Transverse colon (tissue), 4 donors: ENCODE measurements at regions not wholly inside any gene's neighbourhood (a gene's known extent, or its start where the extent isn't known, plus 50 kb on each side); places are given as distances from the start of the nearest gene placed in this dataset.

Source experiments
- DNase-seq: peaks from one replicate; pipeline ENCODE4 v3.0.0-alpha.2; 2019
- H3K27ac ChIP-seq, 4 donors: fragments of 200-600 bp; sonication (generic); 2 replicates each; pipeline ENCODE4 v1.5.1; 2016 to 2018; ENCODE audit warnings: inconsistent platforms in 4 of 4
- H3K27me3 ChIP-seq: fragments of 200-600 bp; sonication (generic); 2 replicates; pipeline ENCODE4 v1.5.1; 2017; ENCODE audit warnings: inconsistent platforms
- H3K36me3 ChIP-seq, 4 donors: fragments of 200-600 bp; sonication (generic); 2 replicates each; pipeline ENCODE4 v1.5.1; 2017 to 2019; ENCODE audit warnings: inconsistent platforms in 4 of 4
- H3K4me1 ChIP-seq, 4 donors: fragments of 200-600 bp; sonication (generic); 2 replicates each; pipeline ENCODE4 v1.5.1; 2017 to 2020; ENCODE audit warnings: inconsistent platforms in 4 of 4
- H3K4me3 ChIP-seq, 4 donors: fragments of 200-600 bp; sonication (generic); 1 replicate in 1 of 4; 2 replicates in 3 of 4; pipeline versions ENCODE4 v1.5.1 to v1.6.1; 2017 to 2019; ENCODE audit warnings: inconsistent platforms in 4 of 4
- H3K9me3 ChIP-seq, 2 donors: fragments of 200-600 bp; sonication (generic); 2 replicates each; pipeline ENCODE4 v1.5.1; 2017 to 2019; ENCODE audit warnings: inconsistent platforms in 2 of 2
- EP300 ChIP-seq: sonication (generic); formaldehyde crosslinking; IDR thresholded peaks from one replicate; pipeline ENCODE4 v1.6.1; 2017; ENCODE audit warnings: antibody characterized with exemption, low read depth
- POLR2A ChIP-seq: fragments of 450-650 bp; IDR thresholded peaks from one replicate; pipeline ENCODE4 v1.6.1; 2016; ENCODE audit warnings: antibody characterized with exemption, mild to moderate bottlenecking, moderate library complexity
- POLR2AphosphoS5 ChIP-seq, 3 donors: sonication (generic); formaldehyde crosslinking; IDR thresholded peaks; one replicate each; pipeline ENCODE4 v1.6.1; 2016; ENCODE audit warnings: antibody characterized with exemption in 3 of 3
- WGBS, 2 donors: methylation state at CpG; one replicate each; pipeline ENCODE4 v1.1.5; 2018; ENCODE audit warnings: low coverage in 1 of 2; 5-methylcytosine and 5-hydroxymethylcytosine counted together
- in situ Hi-C, 4 donors: fragments of 200-750 bp; cut with MboI; loops; one replicate each; pipeline versions ENCODE4 v1.15.0 to v1.15.1; 2017; ENCODE audit warnings: low sequenced_read_pairs in 3 of 4, low pct_ligation_motif_present in 1 of 4, low pct_unique_long_range_greater_than_20kb in 1 of 4
- intact Hi-C: fragments of 100-400 bp; cut with DNase I; formaldehyde crosslinking; loops from one replicate; pipeline ENCODE4 v1.15.1; 2023; ENCODE audit warnings: low total_unique reads
- TF ChIP-seq, protein P1 (sequence below), 5 experiments: fragments of 200-600 bp in 3 of 5; fragments of 450-650 bp in 2 of 5; sonication (generic) in 3 of 5; IDR thresholded peaks; 1 replicate in 2 of 5; 2 replicates in 3 of 5; pipeline ENCODE4 v1.5.1; 2016 to 2017; ENCODE audit warnings: antibody characterized with exemption in 5 of 5, inconsistent platforms in 3 of 5, mild to moderate bottlenecking in 2 of 5, moderate library complexity in 1 of 5

DNA sequence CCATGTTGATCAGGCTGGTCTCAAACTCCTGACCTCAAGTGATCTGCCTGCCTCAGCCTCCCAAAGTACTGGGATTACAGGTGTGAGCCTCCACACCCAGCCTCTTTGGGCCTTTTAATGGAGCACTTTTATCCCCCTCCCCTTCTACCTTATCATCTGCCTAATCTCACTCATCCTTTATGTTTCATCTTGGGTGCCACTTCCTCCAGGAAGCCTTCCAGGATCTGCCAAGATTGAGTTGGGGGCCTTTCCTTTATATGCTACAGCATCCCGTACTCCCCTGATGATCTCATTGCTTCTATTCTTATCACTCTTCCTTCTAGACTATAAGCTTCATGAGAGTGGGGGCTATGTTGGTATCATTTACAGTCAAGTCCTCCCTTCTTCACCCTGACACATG lies 192.8 kb upstream of the WSCD1 start:
- DNase-seq = no peak
- Histone ChIP-seq H3K4me3 (no peak overlapping the region), H3K36me3 (no peaks in the 10 kb centered on the region), H3K27ac (no peak overlapping the region), H3K27me3 (no peaks in the 10 kb centered on the region), H3K9me3 (no peaks in the 10 kb centered on the region), H3K4me1 (no peaks in the 10 kb centered on the region)
- TF ChIP-seq EP300 (no peak), POLR2A (no peak), POLR2AphosphoS5 (IDR thresholded peaks at IDR 0.05) (no peak)
- TF ChIP-seq, protein P1, sequence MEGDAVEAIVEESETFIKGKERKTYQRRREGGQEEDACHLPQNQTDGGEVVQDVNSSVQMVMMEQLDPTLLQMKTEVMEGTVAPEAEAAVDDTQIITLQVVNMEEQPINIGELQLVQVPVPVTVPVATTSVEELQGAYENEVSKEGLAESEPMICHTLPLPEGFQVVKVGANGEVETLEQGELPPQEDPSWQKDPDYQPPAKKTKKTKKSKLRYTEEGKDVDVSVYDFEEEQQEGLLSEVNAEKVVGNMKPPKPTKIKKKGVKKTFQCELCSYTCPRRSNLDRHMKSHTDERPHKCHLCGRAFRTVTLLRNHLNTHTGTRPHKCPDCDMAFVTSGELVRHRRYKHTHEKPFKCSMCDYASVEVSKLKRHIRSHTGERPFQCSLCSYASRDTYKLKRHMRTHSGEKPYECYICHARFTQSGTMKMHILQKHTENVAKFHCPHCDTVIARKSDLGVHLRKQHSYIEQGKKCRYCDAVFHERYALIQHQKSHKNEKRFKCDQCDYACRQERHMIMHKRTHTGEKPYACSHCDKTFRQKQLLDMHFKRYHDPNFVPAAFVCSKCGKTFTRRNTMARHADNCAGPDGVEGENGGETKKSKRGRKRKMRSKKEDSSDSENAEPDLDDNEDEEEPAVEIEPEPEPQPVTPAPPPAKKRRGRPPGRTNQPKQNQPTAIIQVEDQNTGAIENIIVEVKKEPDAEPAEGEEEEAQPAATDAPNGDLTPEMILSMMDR (IDR thresholded peaks at IDR 0.05) = no peak
- in situ Hi-C loops = no loop called here
- WGBS, 2 donors = 43 to 83% methylated on average over 1 of the region's 1 CpG
- intact Hi-C loops = loop anchor here (2.0 kb wide), 1 partner anchor 43 kb away; no protein-coding TSS in a partner anchor

DNA sequence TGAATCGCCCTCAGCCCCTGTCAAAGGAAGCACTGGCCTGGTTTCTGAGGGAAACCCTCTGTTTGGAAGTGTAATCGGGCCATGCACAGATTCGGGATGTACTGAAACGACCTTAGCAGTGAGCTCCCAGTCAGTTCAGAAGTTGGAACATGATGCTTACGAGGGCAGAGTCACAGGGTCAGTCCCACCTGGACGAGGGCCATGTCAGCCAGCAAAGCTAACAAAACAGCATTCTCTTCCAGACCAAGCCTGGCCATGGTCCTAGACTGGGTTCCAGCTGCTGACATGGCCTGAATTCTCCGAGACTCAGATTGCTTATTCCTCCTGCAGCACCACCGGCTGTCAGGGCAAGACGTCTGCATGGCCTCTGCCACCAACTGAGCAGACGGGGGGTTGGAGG lies 192.2 kb upstream of the WSCD1 start:
- Histone ChIP-seq H3K4me3 (no peak overlapping the region), H3K27ac (no peak overlapping the region), H3K9me3 (no peaks in the 10 kb centered on the region), H3K27me3 (no peaks in the 10 kb centered on the region), H3K4me1 (no peaks in the 10 kb centered on the region), H3K36me3 (no peaks in the 10 kb centered on the region)
- DNase-seq = no peak
- in situ Hi-C loops = no loop called here
- TF ChIP-seq POLR2AphosphoS5 (IDR thresholded peaks at IDR 0.05) (no peak), EP300 (no peak), POLR2A (no peak)
- TF ChIP-seq, protein P1 (IDR thresholded peaks at IDR 0.05) = no peak
- WGBS, 2 donors = 59% methylated on average over 9 of the region's 10 CpGs; no CpG with 5 or more reads in 1 of the 2 donors
- intact Hi-C loops = loop anchor here (2.0 kb wide), 1 partner anchor 43 kb away; no protein-coding TSS in a partner anchor

DNA sequence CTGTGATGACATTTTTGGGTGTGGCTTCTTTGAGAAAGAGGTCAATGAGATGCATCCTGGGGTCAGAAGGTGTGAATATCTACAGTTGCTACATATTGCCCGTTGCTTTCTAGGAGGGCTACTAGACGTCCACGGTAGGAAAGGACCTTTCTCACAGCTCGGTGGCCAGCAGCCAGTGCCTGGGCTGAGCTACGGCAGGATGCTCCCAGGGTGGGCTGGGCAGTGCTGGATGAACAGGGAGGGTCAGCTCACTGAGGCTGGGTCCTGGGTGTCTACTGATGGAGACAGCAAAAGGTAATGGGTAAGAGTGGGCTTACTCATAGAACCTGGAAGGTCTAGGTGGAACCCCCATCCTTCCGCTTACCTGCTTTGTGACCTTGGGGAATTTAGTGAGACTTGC lies 188.3 kb upstream of the WSCD1 start:
- no peaks in the 10 kb centered on the region for H3K36me3 ChIP-seq
- no peaks in the 10 kb centered on the region for H3K4me1 ChIP-seq
- TF ChIP-seq POLR2A (no peak), POLR2AphosphoS5 (IDR thresholded peaks at IDR 0.05) (no peak), EP300 (no peak)
- TF ChIP-seq, protein P1 (IDR thresholded peaks at IDR 0.05) = no peak
- no peak overlapping the region for H3K4me3 ChIP-seq
- no peak for DNase-seq
- H3K9me3 ChIP-seq = no peaks in the 10 kb centered on the region
- in situ Hi-C loops = no loop called here
- H3K27ac ChIP-seq = no peak overlapping the region
- intact Hi-C loops = no loop called here
- WGBS, 2 donors = 77% methylated on average over 6 of the region's 6 CpGs; no CpG with 5 or more reads in 1 of the 2 donors
- H3K27me3 ChIP-seq = peaks cover 4% of the 10 kb centered on the region

DNA sequence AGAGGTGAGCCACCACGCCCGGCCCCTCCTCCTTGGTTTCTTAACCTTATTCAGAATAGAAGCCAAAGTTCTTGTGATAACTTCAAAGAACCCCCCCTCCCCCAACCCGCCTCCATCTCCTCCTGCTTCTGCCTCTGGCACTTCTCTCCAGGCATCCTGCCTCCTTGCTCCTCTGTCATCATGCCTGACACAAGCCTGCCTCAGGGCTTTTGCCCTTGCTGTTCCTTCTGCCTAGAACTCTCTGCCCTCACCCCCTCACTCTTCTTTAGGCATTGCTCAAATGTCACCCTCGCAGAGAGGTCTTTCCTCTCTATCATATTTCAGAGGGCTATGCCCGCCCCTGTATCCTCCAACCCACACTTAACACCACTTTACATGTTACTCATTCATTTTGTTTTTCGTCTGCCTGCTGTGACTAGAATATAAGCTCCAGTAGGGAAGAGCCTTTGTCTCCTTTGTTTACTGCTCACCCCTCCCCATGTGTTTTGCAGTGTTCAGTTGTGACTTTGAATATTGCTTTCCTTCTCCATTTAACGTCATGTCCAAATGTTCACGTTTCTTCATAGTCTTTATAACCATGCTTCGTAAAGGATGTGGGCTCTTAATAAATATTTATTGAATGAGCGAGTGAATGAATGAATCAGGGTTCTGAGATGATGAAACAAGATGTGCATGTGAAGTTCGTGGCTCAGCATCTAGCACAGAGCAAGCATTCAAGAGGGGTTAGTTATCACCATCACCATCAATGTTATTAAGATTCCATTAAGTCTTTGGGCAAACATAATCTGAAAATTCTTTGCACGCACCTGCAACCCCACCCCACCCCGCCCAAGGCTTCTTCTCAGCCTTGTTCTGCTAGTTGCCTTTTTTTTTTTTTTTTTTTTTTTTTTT lies 186.2 kb upstream of the WSCD1 start:
- no peaks in the 10 kb centered on the region for H3K36me3 ChIP-seq
- in situ Hi-C loops (no loop called here), intact Hi-C loops (no loop called here)
- TF ChIP-seq POLR2A = no peak
- no peak for TF ChIP-seq POLR2AphosphoS5 (IDR thresholded peaks at IDR 0.05)
- TF ChIP-seq EP300 = no peak
- TF ChIP-seq, protein P1 (IDR thresholded peaks at IDR 0.05) = no peak
- H3K9me3 ChIP-seq = no peaks in the 10 kb centered on the region
- H3K27me3 ChIP-seq = peaks cover 4% of the 10 kb centered on the region
- H3K4me3 ChIP-seq = no peak overlapping the region
- WGBS, 2 donors = 64 to 65% methylated on average over 10 to 13 of the region's 13 CpGs
- no peak overlapping the region for H3K27ac ChIP-seq
- H3K4me1 ChIP-seq = no peaks in the 10 kb centered on the region
- DNase-seq = no peak
